GM12872 (cell line): ENCODE measurements at regions not wholly inside any gene's neighbourhood (a gene's known extent, or its start where the extent isn't known, plus 50 kb on each side); places are given as distances from the start of the nearest gene placed in this dataset.

ENCODE experiments used
- TF ChIP-seq, protein P1 (sequence below): IDR thresholded peaks from 3 replicates; pipeline ENCODE4 v1.5.1; 2011; ENCODE audit warnings: low read depth, mild to moderate bottlenecking, low read length, moderate library complexity; ENCODE audit not compliant: insufficient read depth

DNA sequence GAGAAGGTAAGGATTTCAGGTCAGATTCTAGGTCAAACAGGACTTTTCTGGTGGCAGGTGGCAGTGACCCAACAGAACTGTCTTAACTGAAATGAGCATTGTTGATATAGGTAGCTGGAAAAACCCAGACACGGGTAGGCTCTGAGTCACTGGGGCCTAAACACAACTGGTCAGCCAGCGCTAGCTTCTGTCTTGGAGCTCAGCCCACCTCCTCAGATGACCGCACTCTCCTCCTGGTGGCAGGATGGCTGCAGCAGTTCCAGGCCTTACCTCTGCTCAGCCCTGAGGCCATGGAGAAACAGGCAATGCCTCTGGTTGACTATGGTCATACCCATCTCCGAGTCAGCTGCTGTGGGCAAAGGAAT lies 61.1 kb upstream of the GATA2 start:
- TF ChIP-seq, protein P1, sequence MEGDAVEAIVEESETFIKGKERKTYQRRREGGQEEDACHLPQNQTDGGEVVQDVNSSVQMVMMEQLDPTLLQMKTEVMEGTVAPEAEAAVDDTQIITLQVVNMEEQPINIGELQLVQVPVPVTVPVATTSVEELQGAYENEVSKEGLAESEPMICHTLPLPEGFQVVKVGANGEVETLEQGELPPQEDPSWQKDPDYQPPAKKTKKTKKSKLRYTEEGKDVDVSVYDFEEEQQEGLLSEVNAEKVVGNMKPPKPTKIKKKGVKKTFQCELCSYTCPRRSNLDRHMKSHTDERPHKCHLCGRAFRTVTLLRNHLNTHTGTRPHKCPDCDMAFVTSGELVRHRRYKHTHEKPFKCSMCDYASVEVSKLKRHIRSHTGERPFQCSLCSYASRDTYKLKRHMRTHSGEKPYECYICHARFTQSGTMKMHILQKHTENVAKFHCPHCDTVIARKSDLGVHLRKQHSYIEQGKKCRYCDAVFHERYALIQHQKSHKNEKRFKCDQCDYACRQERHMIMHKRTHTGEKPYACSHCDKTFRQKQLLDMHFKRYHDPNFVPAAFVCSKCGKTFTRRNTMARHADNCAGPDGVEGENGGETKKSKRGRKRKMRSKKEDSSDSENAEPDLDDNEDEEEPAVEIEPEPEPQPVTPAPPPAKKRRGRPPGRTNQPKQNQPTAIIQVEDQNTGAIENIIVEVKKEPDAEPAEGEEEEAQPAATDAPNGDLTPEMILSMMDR, result no peak

DNA sequence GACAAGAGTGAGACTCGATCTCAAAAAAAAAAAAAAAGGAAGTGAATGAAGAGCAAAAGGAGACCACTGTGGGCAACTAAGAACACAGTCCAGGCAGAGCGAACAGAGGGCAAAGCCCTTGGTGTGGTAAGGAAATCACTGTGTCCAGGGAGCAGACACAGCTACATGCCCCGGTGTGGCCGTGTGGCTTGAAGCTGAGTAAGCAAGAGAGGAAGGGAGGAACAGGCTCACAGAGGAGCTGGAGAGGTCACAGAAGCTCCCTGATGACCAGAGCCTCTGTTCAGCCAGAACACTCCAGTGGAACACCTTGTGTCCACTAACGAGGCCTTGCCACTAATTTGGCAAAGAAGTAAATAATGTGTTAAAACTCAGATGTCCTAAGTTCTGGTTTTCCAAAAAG lies 60.6 kb upstream of the GATA2 start:
- TF ChIP-seq, protein P1, result no peak

DNA sequence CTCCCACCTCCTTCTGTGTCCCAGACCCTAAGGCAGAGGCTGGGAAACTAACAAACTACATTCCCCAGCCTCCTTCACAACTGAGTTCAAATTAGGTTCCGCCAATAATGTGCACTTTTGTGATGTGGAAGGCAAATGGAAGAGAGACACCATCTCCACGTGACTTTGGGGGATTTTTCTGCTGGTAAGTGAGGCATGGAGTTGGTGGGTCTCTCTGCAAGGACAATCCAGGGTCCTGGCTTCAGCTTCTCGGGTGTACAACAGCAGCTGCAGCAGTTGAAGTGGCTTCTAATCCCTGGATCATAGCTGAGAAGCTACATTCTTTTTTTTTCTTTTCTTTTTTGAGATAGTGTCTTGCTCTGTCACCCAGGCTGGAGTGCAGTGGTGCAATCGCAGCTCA lies 58.9 kb upstream of the GATA2 start:
- TF ChIP-seq, protein P1, result no peak

DNA sequence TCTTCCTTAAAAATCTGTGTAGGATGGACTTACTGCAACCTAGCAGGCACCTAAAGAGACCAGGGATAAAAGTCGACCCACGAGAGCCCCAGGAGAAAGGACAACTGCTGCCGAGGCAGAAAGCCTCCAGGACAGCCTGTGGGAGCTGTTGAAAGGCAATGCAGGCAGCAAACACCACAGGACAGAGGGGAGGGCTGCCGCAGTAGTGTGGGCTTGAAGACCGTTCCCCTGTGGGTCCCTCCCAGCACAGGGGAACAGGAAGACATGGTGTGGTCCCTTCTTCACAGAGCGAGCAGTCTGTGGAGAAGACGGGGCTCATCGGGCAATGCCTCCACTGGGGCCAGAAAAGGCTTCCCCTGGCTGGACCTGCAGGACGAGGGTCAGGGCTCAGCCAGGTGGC lies 58.5 kb upstream of the GATA2 start:
- TF ChIP-seq, protein P1, result no peak

DNA sequence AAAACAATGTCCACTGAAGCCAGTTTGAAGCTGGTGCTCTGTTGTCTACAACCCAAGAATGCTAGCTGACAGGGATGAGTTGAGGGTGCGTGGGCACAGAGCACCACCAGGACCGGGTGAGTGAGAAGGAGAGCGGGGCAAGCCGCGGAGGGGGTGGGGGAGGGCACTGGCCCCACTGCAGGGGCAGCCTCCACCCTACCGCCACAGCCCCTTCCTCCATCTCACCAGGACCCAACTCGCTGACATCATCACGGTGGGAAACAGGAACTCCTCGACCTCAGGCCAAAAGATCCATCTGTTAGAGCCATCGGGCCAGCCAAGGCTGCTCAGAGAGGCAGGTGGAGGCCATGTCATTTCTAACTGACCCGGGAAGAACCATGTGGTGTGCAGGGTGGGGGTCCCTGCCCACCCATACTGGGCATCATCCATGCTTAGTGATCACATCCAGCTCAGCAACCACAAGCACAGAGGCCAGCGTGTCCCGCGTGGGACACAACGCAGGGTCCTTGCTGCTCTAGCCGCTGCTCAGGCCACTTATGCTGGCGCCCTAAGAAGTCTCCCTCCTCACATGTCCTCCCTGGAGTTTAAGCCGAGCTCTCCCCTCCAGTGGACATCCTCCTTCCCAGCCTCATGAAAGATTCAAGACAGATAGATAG lies 57.6 kb upstream of the GATA2 start:
- TF ChIP-seq, protein P1, result no peak

DNA sequence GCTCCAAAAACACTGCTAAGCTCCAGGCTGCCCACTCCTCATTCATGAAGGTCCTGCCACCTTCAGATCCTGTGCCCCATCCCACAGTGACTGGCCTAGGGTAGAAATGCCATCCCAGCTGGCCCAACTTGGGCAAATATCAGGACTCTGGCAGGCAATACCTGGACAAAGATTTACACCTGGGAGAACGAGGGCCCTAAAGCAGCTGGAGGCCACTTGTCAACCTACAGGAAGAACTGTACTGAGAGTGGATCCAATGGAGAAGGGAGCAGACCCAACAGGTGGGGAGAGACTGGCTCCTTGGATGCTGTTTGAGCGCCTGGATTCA lies 57.1 kb upstream of the GATA2 start:
- TF ChIP-seq, protein P1, result no peak

DNA sequence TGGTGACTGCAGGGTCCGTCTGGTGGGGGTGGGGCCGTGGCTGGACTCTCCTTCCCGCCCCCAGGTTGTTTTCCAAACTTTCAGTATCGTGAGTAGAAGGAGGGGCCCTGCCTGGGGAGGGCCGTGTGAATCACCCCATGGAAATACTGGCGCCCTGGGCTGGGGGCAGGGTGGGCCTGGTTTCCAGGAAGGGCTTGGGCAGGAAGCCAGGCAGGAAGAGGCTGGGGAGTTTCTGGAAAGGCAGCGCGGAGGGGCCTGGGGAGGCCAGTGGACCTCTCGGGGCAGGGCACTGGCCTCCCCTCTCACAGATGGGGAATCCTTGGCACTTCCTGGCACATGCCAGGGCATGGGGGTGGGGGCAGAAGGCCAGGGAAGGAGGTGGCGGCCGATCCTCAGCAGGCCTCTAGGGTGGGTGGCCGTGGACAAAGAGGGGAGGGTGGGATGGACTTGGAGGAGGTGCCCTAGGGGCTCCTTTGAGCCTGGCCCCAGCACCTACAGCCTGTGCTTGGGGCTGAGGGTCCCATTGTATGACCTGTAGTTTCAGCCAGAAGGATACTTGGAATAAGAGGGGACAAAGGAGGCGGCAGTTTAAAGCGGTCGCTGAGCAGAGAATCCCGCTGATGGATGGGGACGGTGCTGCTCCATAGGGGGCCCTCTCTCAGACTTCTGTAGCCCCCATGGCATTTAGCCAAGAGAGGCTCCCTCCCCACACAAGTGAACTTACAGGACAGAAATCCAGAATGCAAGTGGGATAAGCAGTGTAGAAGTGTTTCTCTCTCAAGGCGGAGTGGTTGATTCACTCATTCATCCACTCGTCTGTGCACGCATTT lies 56.5 kb upstream of the GATA2 start:
- TF ChIP-seq, protein P1, result no peak
